GM23248 (cell line): ENCODE measurements at regions not wholly inside any gene's neighbourhood (a gene's known extent, or its start where the extent isn't known, plus 50 kb on each side); places are given as distances from the start of the nearest gene placed in this dataset.

Experiments
- DNase-seq: peaks from one replicate; pipeline ENCODE4 v3.0.0-alpha.2; 2015
- H2AFZ ChIP-seq: fragments of 200-600 bp; sonication (generic); 2 replicates; pipeline ENCODE4 v1.6.1; 2016; ENCODE audit warnings: antibody characterized with exemption
- H3F3A ChIP-seq: fragments of 200-600 bp; sonication (generic); 2 replicates; pipeline ENCODE4 v1.6.1; 2016; ENCODE audit warnings: mild to moderate bottlenecking, antibody characterized with exemption, mixed run types; ENCODE audit not compliant: insufficient read depth
- H3K27ac ChIP-seq: fragments of 200-600 bp; sonication (generic); 2 replicates; pipeline ENCODE4 v1.5.1; 2016; ENCODE audit warnings: mild to moderate bottlenecking
- H3K27me3 ChIP-seq: fragments of 200-600 bp; sonication (generic); replicated peaks from 2 replicates; pipeline ENCODE4 v1.6.1; 2016; ENCODE audit warnings: mild to moderate bottlenecking; ENCODE audit not compliant: insufficient read depth
- H3K36me3 ChIP-seq: fragments of 200-600 bp; sonication (generic); 2 replicates; pipeline ENCODE4 v1.6.1; 2016; ENCODE audit warnings: low read depth, mild to moderate bottlenecking
- H3K4me1 ChIP-seq: fragments of 200-600 bp; sonication (generic); 2 replicates; pipeline ENCODE4 v1.6.1; 2016; ENCODE audit warnings: mild to moderate bottlenecking; ENCODE audit not compliant: insufficient read depth
- H3K4me2 ChIP-seq: fragments of 200-600 bp; sonication (generic); one replicate; pipeline ENCODE4 v1.6.1; 2016; ENCODE audit warnings: mild to moderate bottlenecking; ENCODE audit not compliant: unreplicated experiment
- H3K4me3 ChIP-seq: fragments of 200-600 bp; sonication (generic); 2 replicates; pipeline ENCODE4 v1.5.1; 2016; ENCODE audit warnings: mild to moderate bottlenecking
- H3K79me2 ChIP-seq: fragments of 200-600 bp; sonication (generic); 2 replicates; pipeline ENCODE4 v1.6.1; 2016; ENCODE audit warnings: mild to moderate bottlenecking; ENCODE audit not compliant: insufficient read depth
- H3K9ac ChIP-seq: fragments of 200-600 bp; sonication (generic); 2 replicates; pipeline ENCODE4 v1.6.1; 2016; ENCODE audit warnings: mild to moderate bottlenecking
- H3K9me2 ChIP-seq: fragments of 200-600 bp; sonication (generic); 2 replicates; pipeline ENCODE4 v1.6.1; 2016; ENCODE audit warnings: mixed run types, mild to moderate bottlenecking, moderate library complexity; ENCODE audit not compliant: insufficient read depth
- H3K9me3 ChIP-seq: fragments of 200-600 bp; sonication (generic); one replicate; pipeline ENCODE4 v1.6.1; 2017; ENCODE audit warnings: low read depth
- H4K20me1 ChIP-seq: fragments of 200-600 bp; sonication (generic); 2 replicates; pipeline ENCODE4 v1.6.0; 2016; ENCODE audit not compliant: insufficient read depth
- EZH2 ChIP-seq: fragments of 200-600 bp; sonication (generic); IDR thresholded peaks from 2 replicates; pipeline ENCODE4 v1.6.1; 2018; ENCODE audit warnings: antibody characterized with exemption, mild to moderate bottlenecking; ENCODE audit not compliant: insufficient read depth, poor library complexity, severe bottlenecking
- EZH2phosphoT487 ChIP-seq: fragments of 200-600 bp; sonication (generic); IDR thresholded peaks from 2 replicates; pipeline ENCODE4 v1.6.1; 2018; ENCODE audit warnings: antibody characterized with exemption, moderate library complexity, mild to moderate bottlenecking, low read depth; ENCODE audit not compliant: insufficient read depth
- WGBS, 2 experiments: methylation state at CpG; one replicate each; pipeline ENCODE4 v1.1.6; 2015 to 2017; ENCODE audit warnings: low lambda C conversion rate in 2 of 2, low coverage in 1 of 2; ENCODE audit errors: missing lambda C conversion rate in 2 of 2; 5-methylcytosine and 5-hydroxymethylcytosine counted together
- in situ Hi-C: fragments of 300-500 bp; cut with MboI; formaldehyde crosslinking; loops from 2 replicates; pipeline ENCODE4 v1.15.0; 2020

DNA sequence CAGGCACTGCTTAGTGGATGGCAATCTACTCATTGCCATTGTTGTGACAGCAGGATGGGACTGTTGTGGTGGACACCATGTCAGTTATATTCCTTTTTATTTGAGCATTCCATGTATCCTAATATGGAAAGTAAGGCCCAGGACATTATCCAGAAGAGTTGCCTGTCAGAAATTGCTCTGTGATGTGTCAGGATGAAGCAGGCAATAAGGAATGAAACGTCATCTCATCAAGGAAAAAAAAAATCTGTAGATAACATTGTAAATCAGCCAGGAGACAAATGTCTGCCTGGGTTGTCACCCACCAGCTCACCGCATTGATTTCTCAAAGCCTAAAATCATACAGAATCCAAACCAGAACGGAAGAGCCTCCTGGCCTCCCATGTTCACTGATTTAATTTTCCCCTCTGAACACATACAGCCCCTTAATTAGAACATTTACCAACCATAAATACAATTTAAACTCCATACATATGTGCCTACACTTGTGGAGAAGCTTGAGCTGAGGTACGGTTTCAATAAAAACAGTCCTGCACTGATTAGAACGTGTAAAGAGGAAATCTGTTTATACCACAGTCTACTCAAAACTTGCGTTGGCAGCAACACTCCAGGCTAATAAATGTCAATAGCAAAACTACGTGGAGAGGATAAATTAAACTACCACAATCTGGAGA, 73.9 kb downstream of the FOXD1 start:
- Histone ChIP-seq H3K9ac (0 out of 2 replicates have a peak overlapping the region, but pooled peaks have one; percentile 0), H3K27me3 (no peaks in the 10 kb centered on the region), H3K9me2 (no peaks in the 10 kb centered on the region), H3K27ac (peak overlapping the region; percentile 74), H3F3A (peaks cover 65% of the 10 kb centered on the region), H3K4me1 (peaks cover 64% of the 10 kb centered on the region), H3K9me3 (no peaks in the 10 kb centered on the region), H3K4me3 (peak overlapping the region; percentile 30; the same call in 1 of the 2 replicates), H3K79me2 (no peaks in the 10 kb centered on the region), H4K20me1 (no peaks in the 10 kb centered on the region), H3K4me2 (peak overlapping the region; percentile 56), H3K36me3 (no peaks in the 10 kb centered on the region), H2AFZ (no peak overlapping the region)
- 43 to 45% methylated on average over 7 of the region's 7 CpGs for WGBS, 2 experiments
- DNase-seq: peak; percentile 84
- in situ Hi-C loops: no loop called here
- TF ChIP-seq EZH2phosphoT487 (no peak), EZH2 (no peak)

- H3K4me3 ChIP-seq: no peak overlapping the region
- no peak for DNase-seq
- peaks cover 71% of the 10 kb centered on the region for H3K4me1 ChIP-seq
- no peaks in the 10 kb centered on the region for H3K9me3 ChIP-seq
- no peak overlapping the region for H3K9ac ChIP-seq
- TF ChIP-seq EZH2phosphoT487: no peak
- TF ChIP-seq EZH2: no peak
- H4K20me1 ChIP-seq: no peaks in the 10 kb centered on the region
- in situ Hi-C loops: no loop called here
- H3K9me2 ChIP-seq: no peaks in the 10 kb centered on the region
- no peaks in the 10 kb centered on the region for H3K36me3 ChIP-seq
- 48 to 59% methylated on average over 3 of the region's 3 CpGs for WGBS, 2 experiments
- H3K4me2 ChIP-seq: peak overlapping the region; percentile 56
- H3F3A ChIP-seq: peaks cover 72% of the 10 kb centered on the region
- peak overlapping the region; percentile 74 for H3K27ac ChIP-seq
- H2AFZ ChIP-seq: no peak overlapping the region
- H3K27me3 ChIP-seq: no peaks in the 10 kb centered on the region
- no peaks in the 10 kb centered on the region for H3K79me2 ChIP-seq
Observed at GRCh38 chr5:73373814-73374510, 74.6 kb downstream of the FOXD1 start.

- H3K27ac ChIP-seq: peak overlapping the region; percentile 93
- H3K9ac ChIP-seq: peak overlapping the region; percentile 72
- H3K36me3 ChIP-seq: no peaks in the 10 kb centered on the region
- 3 to 4% methylated on average over 12 of the region's 12 CpGs for WGBS, 2 experiments
- no peaks in the 10 kb centered on the region for H3K27me3 ChIP-seq
- no peaks in the 10 kb centered on the region for H3K79me2 ChIP-seq
- peak; percentile 93 for DNase-seq
- no peaks in the 10 kb centered on the region for H3K9me2 ChIP-seq
- no peak overlapping the region for H2AFZ ChIP-seq
- H3K9me3 ChIP-seq: no peaks in the 10 kb centered on the region
- H3F3A ChIP-seq: peaks cover 76% of the 10 kb centered on the region
- H3K4me1 ChIP-seq: peaks cover 72% of the 10 kb centered on the region
- peak overlapping the region; percentile 73 for H3K4me2 ChIP-seq
- in situ Hi-C loops: no loop called here
- peak overlapping the region; percentile 53 for H3K4me3 ChIP-seq
- no peaks in the 10 kb centered on the region for H4K20me1 ChIP-seq
- TF ChIP-seq EZH2phosphoT487: peak; percentile 45; the same call in 1 of the 2 replicates
- no peak for TF ChIP-seq EZH2
Observed at GRCh38 chr5:73370640-73371583, 77.7 kb downstream of the FOXD1 start.

GRCh38 chr5:73370095-73370494, 78.5 kb downstream of the FOXD1 start:
- in situ Hi-C loops: no loop called here
- Histone ChIP-seq H4K20me1 (no peaks in the 10 kb centered on the region), H3K4me3 (peak overlapping the region; percentile 53), H3F3A (peaks cover 76% of the 10 kb centered on the region), H3K4me2 (peak overlapping the region; percentile 73), H3K9ac (peak overlapping the region; percentile 72), H3K9me3 (no peaks in the 10 kb centered on the region), H2AFZ (no peak overlapping the region), H3K79me2 (no peaks in the 10 kb centered on the region), H3K27ac (peak overlapping the region; percentile 93), H3K27me3 (no peaks in the 10 kb centered on the region), H3K36me3 (no peaks in the 10 kb centered on the region), H3K4me1 (peaks cover 74% of the 10 kb centered on the region), H3K9me2 (no peaks in the 10 kb centered on the region)
- 76 to 83% methylated on average over 5 of the region's 5 CpGs for WGBS, 2 experiments
- peak; percentile 39 for DNase-seq
- no peak for TF ChIP-seq EZH2phosphoT487
- no peak for TF ChIP-seq EZH2
